H1 (cell line): ENCODE measurements at regions not wholly inside any gene's neighbourhood (a gene's known extent, or its start where the extent isn't known, plus 50 kb on each side); places are given as distances from the start of the nearest gene placed in this dataset.

Experiments used
- CHD2 ChIP-seq: IDR thresholded peaks from 2 replicates; pipeline ENCODE4 v1.6.1; 2012; ENCODE audit warnings: low read length, improper control_type of control experiment
- EZH2 ChIP-seq: fragments of 200-600 bp; sonication (generic); IDR thresholded peaks from 2 replicates; pipeline ENCODE4 v1.7.1; 2012; ENCODE audit warnings: low read depth, mild to moderate bottlenecking, moderate library complexity, low read length, inconsistent platforms; ENCODE audit not compliant: severe bottlenecking
- HDAC2 ChIP-seq, 2 experiments: fragments of 300-600 bp in 1 of 2; sonication (generic) in 1 of 2; IDR thresholded peaks; 2 replicates each; pipeline ENCODE4 v1.6.1; 2011 to 2012; ENCODE audit warnings: low read depth in 2 of 2, low read length in 2 of 2, mild to moderate bottlenecking in 2 of 2, moderate library complexity in 2 of 2, borderline replicate concordance in 1 of 2, inconsistent platforms in 1 of 2
- POLR2AphosphoS5 ChIP-seq: IDR thresholded peaks from 2 replicates; pipeline ENCODE4 v1.6.1; 2011; ENCODE audit warnings: low read depth, low read length
- TEAD4 ChIP-seq: IDR thresholded peaks from 2 replicates; pipeline ENCODE4 v1.6.1; 2012; ENCODE audit warnings: low read depth, low read length, inconsistent platforms, mixed read lengths
- YY1 ChIP-seq: IDR thresholded peaks from 2 replicates; pipeline ENCODE4 v1.6.1; 2011; ENCODE audit warnings: low read depth, mild to moderate bottlenecking, low read length
- TF ChIP-seq, protein P1 (sequence below), 3 experiments: IDR thresholded peaks; 1 replicate in 2 of 3; 2 replicates in 1 of 3; pipeline versions ENCODE4 v1.5.1 to v1.6.1; 2011; ENCODE audit warnings: low read length in 3 of 3, mild to moderate bottlenecking in 3 of 3, inconsistent platforms in 2 of 3, low read depth in 1 of 3, moderate library complexity in 1 of 3; ENCODE audit not compliant: insufficient read depth in 1 of 3; ENCODE audit errors: control extremely low read depth in 1 of 3
- TF ChIP-seq, protein P2 (sequence below): IDR thresholded peaks from 2 replicates; pipeline ENCODE4 v1.6.1; 2011; ENCODE audit warnings: low read depth, mild to moderate bottlenecking, low read length; ENCODE audit not compliant: insufficient read depth

DNA sequence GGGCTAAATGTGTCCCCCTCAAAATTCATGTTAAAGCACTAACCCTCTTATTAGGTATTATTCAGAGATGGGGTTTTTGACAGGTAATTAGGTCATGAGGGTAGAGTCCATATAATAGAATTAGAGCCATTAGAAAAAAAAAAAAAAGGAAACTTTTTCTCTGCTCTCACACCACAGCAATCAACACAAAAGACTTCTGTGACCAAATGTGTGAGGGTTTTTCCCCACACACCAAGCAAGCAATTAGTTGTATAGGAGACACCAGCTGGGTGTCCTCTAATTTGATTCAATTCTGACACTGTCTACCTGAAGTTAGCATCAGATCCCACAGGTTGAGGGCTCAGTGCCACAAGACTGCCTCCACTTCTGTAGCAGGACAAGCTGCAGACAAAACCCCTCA, 64.6 kb upstream of the GMDS start:
- TF ChIP-seq POLR2AphosphoS5 (no peak), CHD2 (no peak), EZH2 (no peak), HDAC2 (IDR thresholded peaks at IDR 0.05; ENCODE audit: borderline replicate concordance in 1 of 2, low read depth in 2 of 2, low read length in 2 of 2) (no peak), YY1 (no peak), TEAD4 (no peak)
- TF ChIP-seq, protein P1, sequence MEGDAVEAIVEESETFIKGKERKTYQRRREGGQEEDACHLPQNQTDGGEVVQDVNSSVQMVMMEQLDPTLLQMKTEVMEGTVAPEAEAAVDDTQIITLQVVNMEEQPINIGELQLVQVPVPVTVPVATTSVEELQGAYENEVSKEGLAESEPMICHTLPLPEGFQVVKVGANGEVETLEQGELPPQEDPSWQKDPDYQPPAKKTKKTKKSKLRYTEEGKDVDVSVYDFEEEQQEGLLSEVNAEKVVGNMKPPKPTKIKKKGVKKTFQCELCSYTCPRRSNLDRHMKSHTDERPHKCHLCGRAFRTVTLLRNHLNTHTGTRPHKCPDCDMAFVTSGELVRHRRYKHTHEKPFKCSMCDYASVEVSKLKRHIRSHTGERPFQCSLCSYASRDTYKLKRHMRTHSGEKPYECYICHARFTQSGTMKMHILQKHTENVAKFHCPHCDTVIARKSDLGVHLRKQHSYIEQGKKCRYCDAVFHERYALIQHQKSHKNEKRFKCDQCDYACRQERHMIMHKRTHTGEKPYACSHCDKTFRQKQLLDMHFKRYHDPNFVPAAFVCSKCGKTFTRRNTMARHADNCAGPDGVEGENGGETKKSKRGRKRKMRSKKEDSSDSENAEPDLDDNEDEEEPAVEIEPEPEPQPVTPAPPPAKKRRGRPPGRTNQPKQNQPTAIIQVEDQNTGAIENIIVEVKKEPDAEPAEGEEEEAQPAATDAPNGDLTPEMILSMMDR (IDR thresholded peaks at IDR 0.05; ENCODE audit: control extremely low read depth in 1 of 3, insufficient read depth in 1 of 3, low read depth in 1 of 3, low read length in 3 of 3): no peak
- TF ChIP-seq, protein P2, sequence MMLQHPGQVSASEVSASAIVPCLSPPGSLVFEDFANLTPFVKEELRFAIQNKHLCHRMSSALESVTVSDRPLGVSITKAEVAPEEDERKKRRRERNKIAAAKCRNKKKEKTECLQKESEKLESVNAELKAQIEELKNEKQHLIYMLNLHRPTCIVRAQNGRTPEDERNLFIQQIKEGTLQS: no peak
